Esophagus squamous epithelium (tissue), 5 donors: ENCODE measurements at regions not wholly inside any gene's neighbourhood (a gene's known extent, or its start where the extent isn't known, plus 50 kb on each side); places are given as distances from the start of the nearest gene placed in this dataset.

Experiments used
- DNase-seq: peaks from one replicate; lab custom pipeline; 2025; lab: John Stamatoyannopoulos, UW
- H3K27ac ChIP-seq, 4 donors: fragments of 200-600 bp; sonication (generic); one replicate each; pipeline ENCODE4 v1.5.1; 2016 to 2019; ENCODE audit warnings: mild to moderate bottlenecking in 1 of 4
- H3K27me3 ChIP-seq, 4 donors: fragments of 200-600 bp; sonication (generic); 1 replicate in 3 of 4; 2 replicates in 1 of 4; pipeline versions ENCODE4 v1.5.1 to v1.6.0; 2017 to 2021; ENCODE audit warnings: antibody characterized with exemption in 1 of 4
- H3K36me3 ChIP-seq, 3 donors: fragments of 200-600 bp; sonication (generic); one replicate each; pipeline ENCODE4 v1.5.1; 2016 to 2019
- H3K4me1 ChIP-seq, 3 donors: fragments of 200-600 bp; sonication (generic); one replicate each; pipeline ENCODE4 v1.5.1; 2017 to 2019
- H3K4me3 ChIP-seq, 4 donors: fragments of 200-600 bp; sonication (generic); 1 replicate in 3 of 4; 2 replicates in 1 of 4; pipeline ENCODE4 v1.5.1; 2016 to 2019; ENCODE audit warnings: mild to moderate bottlenecking in 2 of 4, moderate library complexity in 1 of 4
- H3K9me3 ChIP-seq, 3 donors: fragments of 200-600 bp; sonication (generic); one replicate each; pipeline ENCODE4 v1.5.1; 2016 to 2019
- POLR2A ChIP-seq, 4 donors: fragments of 450-650 bp; IDR thresholded peaks; one replicate each; pipeline ENCODE4 v1.6.1; 2017; ENCODE audit warnings: antibody characterized with exemption in 4 of 4, mild to moderate bottlenecking in 4 of 4, moderate library complexity in 3 of 4
- WGBS, 2 donors: methylation state at CpG; one replicate each; pipeline ENCODE4 v1.1.5; 2018; 5-methylcytosine and 5-hydroxymethylcytosine counted together
- intact Hi-C: fragments of 100-400 bp; cut with DNase I; formaldehyde crosslinking; loops from one replicate; pipeline ENCODE4 v1.15.0; 2022
- TF ChIP-seq, protein P1 (sequence below), 6 experiments: fragments of 450-650 bp in 4 of 6; fragments of 200-600 bp in 2 of 6; sonication (generic) in 2 of 6; IDR thresholded peaks; one replicate each; pipeline ENCODE4 v1.5.1; 2016 to 2019; ENCODE audit warnings: antibody characterized with exemption in 6 of 6, mild to moderate bottlenecking in 4 of 6, moderate library complexity in 4 of 6
- donor health status: DM: yes; HTN: yes; CAD: no.

- no peak for DNase-seq
- H3K9me3 ChIP-seq: no peaks in the 10 kb centered on the region
- H3K27me3 ChIP-seq: peaks cover 0 to 22% (median 0%) of the 10 kb centered on the region in 4 donors
- intact Hi-C loops: no loop called here
- H3K36me3 ChIP-seq: no peaks in the 10 kb centered on the region
- no peaks in the 10 kb centered on the region for H3K4me1 ChIP-seq
- H3K4me3 ChIP-seq: no peak overlapping the region
- 62 to 63% methylated on average over 3 to 10 of the region's 11 CpGs for WGBS, 2 donors
- TF ChIP-seq, protein P1, sequence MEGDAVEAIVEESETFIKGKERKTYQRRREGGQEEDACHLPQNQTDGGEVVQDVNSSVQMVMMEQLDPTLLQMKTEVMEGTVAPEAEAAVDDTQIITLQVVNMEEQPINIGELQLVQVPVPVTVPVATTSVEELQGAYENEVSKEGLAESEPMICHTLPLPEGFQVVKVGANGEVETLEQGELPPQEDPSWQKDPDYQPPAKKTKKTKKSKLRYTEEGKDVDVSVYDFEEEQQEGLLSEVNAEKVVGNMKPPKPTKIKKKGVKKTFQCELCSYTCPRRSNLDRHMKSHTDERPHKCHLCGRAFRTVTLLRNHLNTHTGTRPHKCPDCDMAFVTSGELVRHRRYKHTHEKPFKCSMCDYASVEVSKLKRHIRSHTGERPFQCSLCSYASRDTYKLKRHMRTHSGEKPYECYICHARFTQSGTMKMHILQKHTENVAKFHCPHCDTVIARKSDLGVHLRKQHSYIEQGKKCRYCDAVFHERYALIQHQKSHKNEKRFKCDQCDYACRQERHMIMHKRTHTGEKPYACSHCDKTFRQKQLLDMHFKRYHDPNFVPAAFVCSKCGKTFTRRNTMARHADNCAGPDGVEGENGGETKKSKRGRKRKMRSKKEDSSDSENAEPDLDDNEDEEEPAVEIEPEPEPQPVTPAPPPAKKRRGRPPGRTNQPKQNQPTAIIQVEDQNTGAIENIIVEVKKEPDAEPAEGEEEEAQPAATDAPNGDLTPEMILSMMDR (IDR thresholded peaks at IDR 0.05): no peak
- TF ChIP-seq POLR2A (IDR thresholded peaks at IDR 0.05): no peak
- H3K27ac ChIP-seq: no peak overlapping the region
Observed at GRCh38 chr19:29016926-29017760, 195.8 kb downstream of the UQCRFS1 start.

DNA sequence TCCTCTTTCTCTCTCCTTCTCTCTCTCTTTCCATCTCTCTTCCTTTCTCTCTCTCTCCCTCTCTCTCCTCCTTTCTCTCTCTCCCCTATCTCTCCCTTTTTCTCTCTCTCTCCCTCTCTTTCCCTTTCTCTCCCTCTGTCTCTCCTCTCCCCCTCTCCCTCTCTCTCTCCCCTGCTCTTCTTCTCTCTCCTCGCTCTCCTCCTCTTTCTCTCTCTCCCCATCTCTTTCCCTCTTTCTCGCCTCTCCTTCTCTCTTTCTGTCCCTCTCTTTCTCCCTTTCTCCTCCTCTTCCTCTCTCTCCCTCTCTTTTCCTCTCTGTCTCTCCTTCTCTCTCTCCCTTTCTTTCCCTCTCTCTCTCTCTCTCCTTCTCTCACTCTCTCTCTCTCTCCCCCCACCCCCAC lies 196.6 kb downstream of the UQCRFS1 start:
- WGBS, 2 donors: 59 to 80% methylated on average over 2 of the region's 2 CpGs
- Histone ChIP-seq H3K9me3 (no peaks in the 10 kb centered on the region), H3K27ac (no peak overlapping the region), H3K27me3 (peaks cover 0 to 22% (median 0%) of the 10 kb centered on the region in 4 donors), H3K36me3 (no peaks in the 10 kb centered on the region), H3K4me3 (no peak overlapping the region), H3K4me1 (no peaks in the 10 kb centered on the region)
- TF ChIP-seq POLR2A (IDR thresholded peaks at IDR 0.05): no peak
- TF ChIP-seq, protein P1 (IDR thresholded peaks at IDR 0.05): no peak
- intact Hi-C loops: no loop called here
- DNase-seq: no peak

- no peak for DNase-seq
- Histone ChIP-seq H3K36me3 (no peaks in the 10 kb centered on the region), H3K9me3 (no peaks in the 10 kb centered on the region), H3K27me3 (peaks cover 0 to 22% (median 0%) of the 10 kb centered on the region in 4 donors), H3K4me1 (no peaks in the 10 kb centered on the region), H3K27ac (no peak overlapping the region), H3K4me3 (no peak overlapping the region)
- no peak for TF ChIP-seq POLR2A (IDR thresholded peaks at IDR 0.05)
- intact Hi-C loops: no loop called here
Observed at GRCh38 chr19:29015569-29015968, 197.4 kb downstream of the UQCRFS1 start.

GRCh38 chr19:29014857-29015436 lies 198.0 kb downstream of the UQCRFS1 start:
- H3K36me3 ChIP-seq: no peaks in the 10 kb centered on the region
- H3K4me1 ChIP-seq: no peaks in the 10 kb centered on the region
- H3K27ac ChIP-seq: no peak overlapping the region
- DNase-seq: no peak
- intact Hi-C loops: no loop called here
- WGBS, 2 donors: 67 to 79% methylated on average over 8 of the region's 14 CpGs
- no peak overlapping the region for H3K4me3 ChIP-seq
- no peaks in the 10 kb centered on the region for H3K9me3 ChIP-seq
- TF ChIP-seq, protein P1 (IDR thresholded peaks at IDR 0.05): no peak
- no peak for TF ChIP-seq POLR2A (IDR thresholded peaks at IDR 0.05)
- H3K27me3 ChIP-seq: peaks cover 0 to 22% (median 0%) of the 10 kb centered on the region in 4 donors

DNA sequence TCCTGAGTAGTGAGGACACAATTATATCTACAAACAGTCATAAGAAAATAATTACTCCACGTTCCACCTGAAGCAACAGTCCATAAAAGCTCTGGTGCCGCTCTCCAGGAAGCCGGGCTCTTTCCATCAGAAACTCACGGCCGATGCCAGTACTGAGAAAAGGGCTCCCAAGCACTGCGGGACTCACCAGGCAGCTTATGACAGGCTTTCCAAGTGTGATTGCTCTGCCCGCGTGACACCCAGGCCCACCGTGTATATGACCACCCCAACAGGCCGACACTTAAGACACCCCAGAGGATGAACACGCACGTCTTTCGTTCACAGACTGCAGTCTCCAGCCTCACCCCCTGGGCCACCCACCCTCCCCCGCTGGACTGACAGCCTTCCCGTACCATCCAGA lies 199.0 kb downstream of the UQCRFS1 start:
- 73 to 74% methylated on average over 5 to 15 of the region's 15 CpGs for WGBS, 2 donors
- H3K27me3 ChIP-seq: peaks cover 0 to 28% (median 0%) of the 10 kb centered on the region in 4 donors
- no peaks in the 10 kb centered on the region for H3K36me3 ChIP-seq
- TF ChIP-seq, protein P1 (IDR thresholded peaks at IDR 0.05): no peak
- no peak for TF ChIP-seq POLR2A (IDR thresholded peaks at IDR 0.05)
- H3K4me3 ChIP-seq: no peak overlapping the region
- no peak overlapping the region for H3K27ac ChIP-seq
- DNase-seq: no peak
- H3K9me3 ChIP-seq: no peaks in the 10 kb centered on the region
- H3K4me1 ChIP-seq: no peaks in the 10 kb centered on the region
- intact Hi-C loops: no loop called here
